ENCODE measurements at regions not wholly inside any gene's neighbourhood (a gene's known extent, or its start where the extent isn't known, plus 50 kb on each side); places are given as distances from the start of the nearest gene placed in this dataset.

- no peak for TF ChIP-seq POLR2AphosphoS5 (IDR thresholded peaks at IDR 0.05)
- no peak for TF ChIP-seq CTCF (IDR thresholded peaks at IDR 0.05)
These were observed 181.4 kb upstream of the SHH start for GRCh38 chr7:155993420-155994278.

Measured in breast epithelium (tissue), 3 donors.